ENCODE measurements at regions not wholly inside any gene's neighbourhood (a gene's known extent, or its start where the extent isn't known, plus 50 kb on each side); places are given as distances from the start of the nearest gene placed in this dataset.
"Not testable (repeated sequence)": the region's sequence is repeated elsewhere in the genome, so short reads cannot be mapped to it uniquely, and the experiment has no call there.

- H3K4me3 Mint-ChIP-seq: no peak overlapping the region
- DNase-seq (ENCODE audit: low read depth, low spot score): no peak
- TF ChIP-seq CTCF (conservative IDR thresholded peaks at IDR 0.05): no peak
- no peak overlapping the region for H3K27ac Mint-ChIP-seq (ENCODE audit: unreplicated experiment)
- peaks cover 4% of the 10 kb centered on the region for H3K9me3 Mint-ChIP-seq
- no peaks in the 10 kb centered on the region for H3K27me3 Mint-ChIP-seq (ENCODE audit: low read depth)
- H3K36me3 Mint-ChIP-seq (ENCODE audit: low read depth): no peaks in the 10 kb centered on the region
- H3K4me1 Mint-ChIP-seq: no peaks in the 10 kb centered on the region
These were observed 197.5 kb downstream of the NAF1 start for GRCh38 chr4:162969194-162969593.

GRCh38 chr4:162965978-162966377, 200.7 kb downstream of the NAF1 start:
- not testable (repeated sequence) for H3K9me3 Mint-ChIP-seq; H3K27me3 Mint-ChIP-seq (ENCODE audit: low read depth); H3K4me3 Mint-ChIP-seq; DNase-seq (ENCODE audit: low read depth, low spot score); H3K4me1 Mint-ChIP-seq; H3K27ac Mint-ChIP-seq (ENCODE audit: unreplicated experiment); H3K36me3 Mint-ChIP-seq (ENCODE audit: low read depth)

GRCh38 chr4:162959046-162959445, 207.6 kb downstream of the NAF1 start:
- peaks cover 2% of the 10 kb centered on the region for H3K27me3 Mint-ChIP-seq (ENCODE audit: low read depth)
- TF ChIP-seq CTCF (conservative IDR thresholded peaks at IDR 0.05): no peak
- no peak overlapping the region for H3K27ac Mint-ChIP-seq (ENCODE audit: unreplicated experiment)
- H3K4me3 Mint-ChIP-seq: no peak overlapping the region
- H3K36me3 Mint-ChIP-seq (ENCODE audit: low read depth): no peaks in the 10 kb centered on the region
- H3K9me3 Mint-ChIP-seq: no peaks in the 10 kb centered on the region
- no peak for DNase-seq (ENCODE audit: low read depth, low spot score)
- H3K4me1 Mint-ChIP-seq: no peaks in the 10 kb centered on the region

- no peak for DNase-seq (ENCODE audit: low read depth, low spot score)
- Mint-ChIP-seq H3K36me3 (ENCODE audit: low read depth) (no peaks in the 10 kb centered on the region), H3K4me1 (no peaks in the 10 kb centered on the region), H3K27ac (ENCODE audit: unreplicated experiment) (no peak overlapping the region), H3K4me3 (no peak overlapping the region), H3K27me3 (ENCODE audit: low read depth) (peaks cover 2% of the 10 kb centered on the region), H3K9me3 (no peaks in the 10 kb centered on the region)
- no peak for TF ChIP-seq CTCF (conservative IDR thresholded peaks at IDR 0.05)
These were observed 209.1 kb downstream of the NAF1 start for GRCh38 chr4:162957521-162958143.

- Mint-ChIP-seq H3K27me3 (ENCODE audit: low read depth) (peaks cover 2% of the 10 kb centered on the region), H3K9me3 (no peaks in the 10 kb centered on the region), H3K36me3 (ENCODE audit: low read depth) (no peaks in the 10 kb centered on the region), H3K27ac (ENCODE audit: unreplicated experiment) (no peak overlapping the region), H3K4me1 (no peaks in the 10 kb centered on the region), H3K4me3 (no peak overlapping the region)
- no peak for DNase-seq (ENCODE audit: low read depth, low spot score)
- no peak for TF ChIP-seq CTCF (conservative IDR thresholded peaks at IDR 0.05)
These were observed 211.7 kb downstream of the NAF1 start for GRCh38 chr4:162954976-162955375.

- no peak for TF ChIP-seq CTCF (conservative IDR thresholded peaks at IDR 0.05)
- Mint-ChIP-seq H3K4me1 (no peaks in the 10 kb centered on the region), H3K4me3 (no peak overlapping the region), H3K27me3 (ENCODE audit: low read depth) (no peaks in the 10 kb centered on the region), H3K36me3 (ENCODE audit: low read depth) (no peaks in the 10 kb centered on the region), H3K9me3 (peaks cover 3% of the 10 kb centered on the region), H3K27ac (ENCODE audit: unreplicated experiment) (no peak overlapping the region)
- no peak for DNase-seq (ENCODE audit: low read depth, low spot score)
These were observed 214.5 kb downstream of the NAF1 start for GRCh38 chr4:162952232-162952631.
